Esophagus squamous epithelium (tissue), 5 donors: ENCODE measurements at regions not wholly inside any gene's neighbourhood (a gene's known extent, or its start where the extent isn't known, plus 50 kb on each side); places are given as distances from the start of the nearest gene placed in this dataset.

Experiments used
- DNase-seq: peaks from one replicate; lab custom pipeline; 2025; lab: John Stamatoyannopoulos, UW
- H3K27ac ChIP-seq, 4 donors: fragments of 200-600 bp; sonication (generic); one replicate each; pipeline ENCODE4 v1.5.1; 2016 to 2019; ENCODE audit warnings: mild to moderate bottlenecking in 1 of 4
- H3K27me3 ChIP-seq, 4 donors: fragments of 200-600 bp; sonication (generic); 1 replicate in 3 of 4; 2 replicates in 1 of 4; pipeline versions ENCODE4 v1.5.1 to v1.6.0; 2017 to 2021; ENCODE audit warnings: antibody characterized with exemption in 1 of 4
- H3K36me3 ChIP-seq, 3 donors: fragments of 200-600 bp; sonication (generic); one replicate each; pipeline ENCODE4 v1.5.1; 2016 to 2019
- H3K4me1 ChIP-seq, 3 donors: fragments of 200-600 bp; sonication (generic); one replicate each; pipeline ENCODE4 v1.5.1; 2017 to 2019
- H3K4me3 ChIP-seq, 4 donors: fragments of 200-600 bp; sonication (generic); 1 replicate in 3 of 4; 2 replicates in 1 of 4; pipeline ENCODE4 v1.5.1; 2016 to 2019; ENCODE audit warnings: mild to moderate bottlenecking in 2 of 4, moderate library complexity in 1 of 4
- H3K9me3 ChIP-seq, 3 donors: fragments of 200-600 bp; sonication (generic); one replicate each; pipeline ENCODE4 v1.5.1; 2016 to 2019
- CTCF ChIP-seq, 6 experiments: fragments of 450-650 bp in 4 of 6; fragments of 200-600 bp in 2 of 6; sonication (generic) in 2 of 6; IDR thresholded peaks; one replicate each; pipeline ENCODE4 v1.5.1; 2016 to 2019; ENCODE audit warnings: antibody characterized with exemption in 6 of 6, mild to moderate bottlenecking in 4 of 6, moderate library complexity in 4 of 6
- POLR2A ChIP-seq, 4 donors: fragments of 450-650 bp; IDR thresholded peaks; one replicate each; pipeline ENCODE4 v1.6.1; 2017; ENCODE audit warnings: antibody characterized with exemption in 4 of 4, mild to moderate bottlenecking in 4 of 4, moderate library complexity in 3 of 4
- WGBS, 2 donors: methylation state at CpG; one replicate each; pipeline ENCODE4 v1.1.5; 2018; 5-methylcytosine and 5-hydroxymethylcytosine counted together
- intact Hi-C: fragments of 100-400 bp; cut with DNase I; formaldehyde crosslinking; loops from one replicate; pipeline ENCODE4 v1.15.0; 2022
- donor health status: DM: yes; HTN: yes; CAD: no.

- no peak for DNase-seq
- no peak for TF ChIP-seq CTCF (IDR thresholded peaks at IDR 0.05)
- TF ChIP-seq POLR2A (IDR thresholded peaks at IDR 0.05): no peak
- Histone ChIP-seq H3K4me1 (no peaks in the 10 kb centered on the region), H3K4me3 (no peak overlapping the region), H3K36me3 (no peaks in the 10 kb centered on the region), H3K9me3 (no peaks in the 10 kb centered on the region), H3K27me3 (peaks cover 0 to 9% (median 0%) of the 10 kb centered on the region in 4 donors), H3K27ac (no peak overlapping the region)
- intact Hi-C loops: no loop called here
- WGBS, 2 donors: 55 to 63% methylated on average over 9 of the region's 9 CpGs
These were observed 205.2 kb upstream of the WSCD1 start for GRCh38 chr17:5864741-5865657.

- DNase-seq: no peak
- H3K9me3 ChIP-seq: no peaks in the 10 kb centered on the region
- peaks cover 0 to 15% (median 0%) of the 10 kb centered on the region in 4 donors for H3K27me3 ChIP-seq
- H3K36me3 ChIP-seq: no peaks in the 10 kb centered on the region
- H3K27ac ChIP-seq: no peak overlapping the region
- no peak overlapping the region for H3K4me3 ChIP-seq
- TF ChIP-seq CTCF (IDR thresholded peaks at IDR 0.05) (no peak), POLR2A (IDR thresholded peaks at IDR 0.05) (no peak)
- intact Hi-C loops: no loop called here
- WGBS, 2 donors: 54 to 59% methylated on average over 4 of the region's 4 CpGs
- H3K4me1 ChIP-seq: no peaks in the 10 kb centered on the region
These were observed 203.2 kb upstream of the WSCD1 start for GRCh38 chr17:5866978-5867377.

- DNase-seq: no peak
- intact Hi-C loops: no loop called here
- no peak overlapping the region for H3K27ac ChIP-seq
- peaks cover 0 to 15% (median 0%) of the 10 kb centered on the region in 4 donors for H3K27me3 ChIP-seq
- H3K9me3 ChIP-seq: no peaks in the 10 kb centered on the region
- no peak for TF ChIP-seq POLR2A (IDR thresholded peaks at IDR 0.05)
- TF ChIP-seq CTCF (IDR thresholded peaks at IDR 0.05): no peak
- H3K4me1 ChIP-seq: no peaks in the 10 kb centered on the region
- no peaks in the 10 kb centered on the region for H3K36me3 ChIP-seq
- 76 to 79% methylated on average over 12 of the region's 12 CpGs for WGBS, 2 donors
- H3K4me3 ChIP-seq: no peak overlapping the region
These were observed 201.0 kb upstream of the WSCD1 start for GRCh38 chr17:5869041-5869745.

GRCh38 chr17:5870231-5870953 lies 199.8 kb upstream of the WSCD1 start:
- H3K27me3 ChIP-seq: peaks cover 0 to 21% (median 0%) of the 10 kb centered on the region in 4 donors
- no peaks in the 10 kb centered on the region for H3K9me3 ChIP-seq
- WGBS, 2 donors: 80 to 89% methylated on average over 6 of the region's 6 CpGs
- intact Hi-C loops: no loop called here
- H3K4me1 ChIP-seq: no peaks in the 10 kb centered on the region
- no peak overlapping the region for H3K27ac ChIP-seq
- TF ChIP-seq CTCF (IDR thresholded peaks at IDR 0.05): no peak
- no peak for TF ChIP-seq POLR2A (IDR thresholded peaks at IDR 0.05)
- no peaks in the 10 kb centered on the region for H3K36me3 ChIP-seq
- no peak overlapping the region for H3K4me3 ChIP-seq
- DNase-seq: no peak
